H9 (cell line): ENCODE measurements at regions not wholly inside any gene's neighbourhood (a gene's known extent, or its start where the extent isn't known, plus 50 kb on each side); places are given as distances from the start of the nearest gene placed in this dataset.

Source experiments
- DNase-seq: peaks from one replicate; pipeline ENCODE4 v3.0.0-alpha.2; 2017
- H2AFZ ChIP-seq: one replicate; pipeline ENCODE4 v1.6.1; 2013; ENCODE audit warnings: mild to moderate bottlenecking, low read length, control low read depth, moderate library complexity
- H2AK5ac ChIP-seq: 2 replicates; pipeline ENCODE4 v1.6.1; 2013; ENCODE audit warnings: low read length, control low read depth, mixed read lengths; ENCODE audit not compliant: insufficient read length
- H2BK120ac ChIP-seq: one replicate; pipeline ENCODE4 v1.6.1; 2013; ENCODE audit warnings: low read depth, mild to moderate bottlenecking, low read length, control low read depth, inconsistent platforms; ENCODE audit not compliant: poor library complexity, severe bottlenecking
- H2BK12ac ChIP-seq: 2 replicates; pipeline ENCODE4 v1.6.1; 2013; ENCODE audit warnings: low read length, control low read depth, mixed read lengths, low read depth; ENCODE audit not compliant: insufficient read length
- H2BK15ac ChIP-seq: 2 replicates; pipeline ENCODE4 v1.6.1; 2013; ENCODE audit warnings: low read depth, low read length, control low read depth
- H2BK20ac ChIP-seq: one replicate; pipeline ENCODE4 v1.6.1; 2013; ENCODE audit warnings: low read depth, mild to moderate bottlenecking, low read length, control low read depth, inconsistent platforms; ENCODE audit not compliant: poor library complexity, severe bottlenecking
- H2BK5ac ChIP-seq: 2 replicates; pipeline ENCODE4 v1.6.1; 2013; ENCODE audit warnings: low read length, control low read depth, mixed read lengths; ENCODE audit not compliant: insufficient read length
- H3K14ac ChIP-seq: 2 replicates; pipeline ENCODE4 v1.6.1; 2013; ENCODE audit warnings: low read length, control low read depth; ENCODE audit not compliant: insufficient read depth
- H3K18ac ChIP-seq: 2 replicates; pipeline ENCODE4 v1.6.1; 2013; ENCODE audit warnings: low read depth, mild to moderate bottlenecking, mixed read lengths, low read length, control low read depth; ENCODE audit not compliant: insufficient read length
- H3K23ac ChIP-seq: 2 replicates; pipeline ENCODE4 v1.6.1; 2013; ENCODE audit warnings: low read length, control low read depth, mixed read lengths, low read depth; ENCODE audit not compliant: insufficient read length
- H3K23me2 ChIP-seq: 2 replicates; pipeline ENCODE4 v1.6.1; 2013; ENCODE audit warnings: low read depth, mild to moderate bottlenecking, mixed read lengths, low read length, control low read depth; ENCODE audit not compliant: insufficient read length, poor library complexity, severe bottlenecking
- H3K27ac ChIP-seq: 2 replicates; pipeline ENCODE4 v1.5.1; 2013; ENCODE audit warnings: low read length, control low read depth, mixed read lengths, low read depth; ENCODE audit not compliant: insufficient read length
- H3K27me3 ChIP-seq: 2 replicates; pipeline ENCODE4 v1.6.1; 2013; ENCODE audit warnings: low read length, control low read depth, inconsistent platforms; ENCODE audit not compliant: insufficient read depth
- H3K4ac ChIP-seq: 2 replicates; pipeline ENCODE4 v1.6.1; 2013; ENCODE audit warnings: low read depth, mild to moderate bottlenecking, control low read depth, inconsistent platforms, low read length, moderate library complexity
- H3K4me1 ChIP-seq: 2 replicates; pipeline ENCODE4 v1.6.1; 2013; ENCODE audit warnings: low read length, control low read depth, inconsistent platforms; ENCODE audit not compliant: insufficient read depth
- H3K4me2 ChIP-seq: 2 replicates; pipeline ENCODE4 v1.6.1; 2013; ENCODE audit warnings: low read length, control low read depth, mixed read lengths; ENCODE audit not compliant: insufficient read length, insufficient read depth
- H3K56ac ChIP-seq: 2 replicates; pipeline ENCODE4 v1.6.1; 2013; ENCODE audit warnings: low read depth, mild to moderate bottlenecking, mixed read lengths, low read length, control low read depth; ENCODE audit not compliant: insufficient read length
- H3K79me1 ChIP-seq: 2 replicates; pipeline ENCODE4 v1.6.1; 2013; ENCODE audit warnings: low read depth, mild to moderate bottlenecking, moderate library complexity, low read length, control low read depth, inconsistent platforms; ENCODE audit not compliant: insufficient read depth, poor library complexity, severe bottlenecking
- H3K79me2 ChIP-seq: 2 replicates; pipeline ENCODE4 v1.6.1; 2013; ENCODE audit warnings: low read length, control low read depth, inconsistent platforms; ENCODE audit not compliant: insufficient read depth
- H3K9ac ChIP-seq: 2 replicates; pipeline ENCODE4 v1.6.1; 2013; ENCODE audit warnings: low read length, control low read depth, mixed read lengths; ENCODE audit not compliant: insufficient read length; ENCODE audit errors: extremely low read depth
- H3K9me3 ChIP-seq: one replicate; pipeline ENCODE4 v1.6.1; 2013; ENCODE audit warnings: low read depth, low read length, inconsistent platforms; ENCODE audit not compliant: control insufficient read depth
- H3T11ph ChIP-seq: one replicate; pipeline ENCODE4 v1.6.1; 2013; ENCODE audit warnings: mild to moderate bottlenecking, low read length, control low read depth, inconsistent platforms
- H4K20me1 ChIP-seq: one replicate; pipeline ENCODE4 v1.6.1; 2013; ENCODE audit not compliant: control insufficient read depth, insufficient read length, insufficient read depth
- H4K5ac ChIP-seq: 2 replicates; pipeline ENCODE4 v1.6.1; 2013; ENCODE audit warnings: low read depth, mild to moderate bottlenecking, mixed read lengths, low read length, control low read depth; ENCODE audit not compliant: insufficient read length
- H4K8ac ChIP-seq: replicated peaks from 2 replicates; pipeline ENCODE4 v1.6.1; 2013; ENCODE audit warnings: low read length, control low read depth, mixed read lengths, low read depth; ENCODE audit not compliant: insufficient read length
- H4K91ac ChIP-seq: 2 replicates; pipeline ENCODE4 v1.6.1; 2013; ENCODE audit warnings: low read depth, mild to moderate bottlenecking, moderate library complexity, mixed read lengths, low read length, control low read depth; ENCODE audit not compliant: insufficient read length
- H3K27ac Mint-ChIP-seq, 3 experiments: 2 replicates in 2 of 3; 3 replicates in 1 of 3; pipeline ENCODE4 v1.8.0; 2020 to 2021; ENCODE audit warnings: mixed read lengths in 3 of 3, mild to moderate bottlenecking in 1 of 3, moderate library complexity in 1 of 3
- H3K27me3 Mint-ChIP-seq: 2 replicates; pipeline ENCODE4 v1.8.0; 2021; ENCODE audit warnings: low read depth, mild to moderate bottlenecking, moderate library complexity, mixed read lengths
- H3K36me3 Mint-ChIP-seq, 3 experiments: 2 replicates in 2 of 3; 3 replicates in 1 of 3; pipeline ENCODE4 v1.8.0; 2020 to 2021; ENCODE audit warnings: low read depth in 3 of 3, mixed read lengths in 3 of 3; ENCODE audit not compliant: insufficient read depth in 1 of 3
- H3K4me1 Mint-ChIP-seq, 2 experiments: 2 replicates each; pipeline ENCODE4 v1.8.0; 2020; ENCODE audit warnings: mixed read lengths in 2 of 2
- H3K4me3 Mint-ChIP-seq, 2 experiments: 2 replicates in 1 of 2; 3 replicates in 1 of 2; pipeline ENCODE4 v1.8.0; 2020 to 2021; ENCODE audit warnings: mild to moderate bottlenecking in 2 of 2, mixed read lengths in 2 of 2, moderate library complexity in 1 of 2
- H3K9me3 Mint-ChIP-seq, 2 experiments: 2 replicates in 1 of 2; 3 replicates in 1 of 2; pipeline ENCODE4 v1.8.0; 2020; ENCODE audit warnings: mild to moderate bottlenecking in 2 of 2, mixed read lengths in 2 of 2, moderate library complexity in 1 of 2
- WGBS: extraction: QIAGEN DNeasy Blood & Tissue Kit; methylation state at CpG from one replicate; pipeline ENCODE4 v1.1.7; 2013; ENCODE audit warnings: missing lambda C conversion rate, low lambda C conversion rate, mixed read lengths; ENCODE audit not compliant: insufficient read length; ENCODE audit errors: extremely low coverage; 5-methylcytosine and 5-hydroxymethylcytosine counted together
- TF ChIP-seq, protein P1 (sequence below): fragments of 200-600 bp; sonication (generic); conservative IDR thresholded peaks from 3 replicates; pipeline ENCODE4 v1.8.0; 2021; ENCODE audit warnings: antibody characterized with exemption, mild to moderate bottlenecking

GRCh38 chr1:69213644-69214043 is 354.1 kb upstream of the LRRC7 start:
- no peak overlapping the region for H3K27ac Mint-ChIP-seq
- no peaks in the 10 kb centered on the region for H3K27me3 Mint-ChIP-seq
- TF ChIP-seq, protein P1, sequence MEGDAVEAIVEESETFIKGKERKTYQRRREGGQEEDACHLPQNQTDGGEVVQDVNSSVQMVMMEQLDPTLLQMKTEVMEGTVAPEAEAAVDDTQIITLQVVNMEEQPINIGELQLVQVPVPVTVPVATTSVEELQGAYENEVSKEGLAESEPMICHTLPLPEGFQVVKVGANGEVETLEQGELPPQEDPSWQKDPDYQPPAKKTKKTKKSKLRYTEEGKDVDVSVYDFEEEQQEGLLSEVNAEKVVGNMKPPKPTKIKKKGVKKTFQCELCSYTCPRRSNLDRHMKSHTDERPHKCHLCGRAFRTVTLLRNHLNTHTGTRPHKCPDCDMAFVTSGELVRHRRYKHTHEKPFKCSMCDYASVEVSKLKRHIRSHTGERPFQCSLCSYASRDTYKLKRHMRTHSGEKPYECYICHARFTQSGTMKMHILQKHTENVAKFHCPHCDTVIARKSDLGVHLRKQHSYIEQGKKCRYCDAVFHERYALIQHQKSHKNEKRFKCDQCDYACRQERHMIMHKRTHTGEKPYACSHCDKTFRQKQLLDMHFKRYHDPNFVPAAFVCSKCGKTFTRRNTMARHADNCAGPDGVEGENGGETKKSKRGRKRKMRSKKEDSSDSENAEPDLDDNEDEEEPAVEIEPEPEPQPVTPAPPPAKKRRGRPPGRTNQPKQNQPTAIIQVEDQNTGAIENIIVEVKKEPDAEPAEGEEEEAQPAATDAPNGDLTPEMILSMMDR = no peak
- Histone ChIP-seq H4K8ac (no peak overlapping the region), H3K56ac (no peak overlapping the region), H3T11ph (no peak overlapping the region), H3K9ac (no peak overlapping the region), H3K9me3 (no peaks in the 10 kb centered on the region), H3K4ac (no peak overlapping the region), H4K5ac (no peak overlapping the region), H3K79me1 (no peaks in the 10 kb centered on the region), H4K91ac (no peak overlapping the region), H2BK120ac (no peak overlapping the region), H2BK5ac (no peak overlapping the region), H2BK20ac (no peak overlapping the region), H3K14ac (no peak overlapping the region), H4K20me1 (no peaks in the 10 kb centered on the region), H3K23ac (no peak overlapping the region), H3K27me3 (no peaks in the 10 kb centered on the region), H2AFZ (no peak overlapping the region), H3K4me2 (no peak overlapping the region), H3K23me2 (no peaks in the 10 kb centered on the region), H3K4me1 (no peaks in the 10 kb centered on the region), H3K79me2 (no peaks in the 10 kb centered on the region), H2AK5ac (no peak overlapping the region), H3K18ac (no peak overlapping the region), H2BK15ac (no peak overlapping the region), H2BK12ac (no peak overlapping the region), H3K27ac (no peak overlapping the region)
- no peak overlapping the region for H3K4me3 Mint-ChIP-seq
- WGBS = no CpG with 5 or more reads among the region's 4 CpGs
- H3K9me3 Mint-ChIP-seq = peaks cover 0 to 5% of the 10 kb centered on the region in 2 experiments; a peak in 2 of 5 replicates
- no peak for DNase-seq
- peaks cover 3% of the 10 kb centered on the region in 2 experiments; a peak in 1 of 4 replicates for H3K4me1 Mint-ChIP-seq
- H3K36me3 Mint-ChIP-seq = no peaks in the 10 kb centered on the region
